Activated CD4-positive, alpha-beta memory T cell treated with anti-CD3 and anti-CD28 coated beads, Interleukin-2, amount 10 ng/mL, durations not matched to agents 7 days and 5 days (primary cell): ENCODE measurements at regions not wholly inside any gene's neighbourhood (a gene's known extent, or its start where the extent isn't known, plus 50 kb on each side); places are given as distances from the start of the nearest gene placed in this dataset.
"Not testable (repeated sequence)": the region's sequence is repeated elsewhere in the genome, so short reads cannot be mapped to it uniquely, and the experiment has no call there.

Experiments
- CTCF ChIA-PET: fragments of 350-600 bp; sonication (Branson Sonifier 250); formaldehyde crosslinking; loops from one replicate; lab custom pipeline; 2021; ENCODE audit warnings: antibody characterized with exemption, inconsistent platforms; lab: Charles Lee
- POLR2A ChIA-PET: fragments of 350-600 bp; sonication (Branson Sonifier 250); formaldehyde crosslinking; loops from one replicate; lab custom pipeline; 2021; ENCODE audit warnings: antibody characterized with exemption; lab: Charles Lee
- DNase-seq: peaks from one replicate; pipeline ENCODE4 v3.0.0-alpha.2; 2020
- H3K27ac Mint-ChIP-seq: one replicate; pipeline ENCODE4 v1.8.0; 2021; ENCODE audit warnings: mild to moderate bottlenecking, mixed read lengths
- H3K27me3 Mint-ChIP-seq: one replicate; pipeline ENCODE4 v1.8.0; 2021; ENCODE audit warnings: mixed read lengths
- H3K36me3 Mint-ChIP-seq: one replicate; pipeline ENCODE4 v1.8.0; 2021; ENCODE audit warnings: low read depth, mixed read lengths
- H3K4me1 Mint-ChIP-seq: one replicate; pipeline ENCODE4 v1.8.0; 2021; ENCODE audit warnings: mixed read lengths
- H3K4me3 Mint-ChIP-seq: one replicate; pipeline ENCODE4 v1.8.0; 2021; ENCODE audit warnings: mild to moderate bottlenecking, mixed read lengths
- H3K9me3 Mint-ChIP-seq: one replicate; pipeline ENCODE4 v1.8.0; 2021; ENCODE audit warnings: mixed read lengths

DNA sequence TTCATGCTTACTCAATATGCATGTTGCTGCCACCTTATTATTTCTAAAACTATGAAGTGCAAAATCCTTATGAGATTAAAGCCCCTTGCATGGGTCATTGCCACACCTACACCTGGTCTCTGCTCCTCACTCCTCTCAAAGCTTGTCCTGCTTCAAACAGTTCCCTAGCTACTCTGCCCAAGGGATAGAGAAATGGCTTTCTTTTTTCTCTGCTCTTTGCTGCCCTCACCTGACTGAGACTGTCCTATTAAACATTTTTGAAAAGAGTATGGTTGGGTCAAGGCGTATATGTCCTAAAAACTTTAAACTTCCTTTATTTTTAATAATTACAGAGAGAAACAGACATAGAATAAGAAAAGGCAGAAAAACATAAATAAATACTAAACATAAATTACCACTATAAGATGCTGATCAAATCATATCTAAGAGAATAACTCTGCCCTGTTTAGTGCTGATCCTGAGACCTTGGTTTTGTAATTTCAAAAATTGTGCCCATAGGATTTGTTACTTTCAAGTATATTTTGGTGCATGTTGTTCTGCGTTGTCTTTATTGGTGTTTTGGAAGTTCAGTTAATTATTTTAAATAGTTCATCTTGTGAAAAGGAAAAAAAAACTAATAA lies 704.9 kb upstream of the PABPC4L start:
- no peaks in the 10 kb centered on the region for H3K36me3 Mint-ChIP-seq
- CTCF ChIA-PET: no interaction called here
- H3K4me3 Mint-ChIP-seq: no peak overlapping the region
- H3K9me3 Mint-ChIP-seq: peaks cover 6% of the 10 kb centered on the region
- H3K27me3 Mint-ChIP-seq: no peaks in the 10 kb centered on the region
- no peak overlapping the region for H3K27ac Mint-ChIP-seq
- no peak for DNase-seq
- POLR2A ChIA-PET: no interaction called here
- no peaks in the 10 kb centered on the region for H3K4me1 Mint-ChIP-seq

DNA sequence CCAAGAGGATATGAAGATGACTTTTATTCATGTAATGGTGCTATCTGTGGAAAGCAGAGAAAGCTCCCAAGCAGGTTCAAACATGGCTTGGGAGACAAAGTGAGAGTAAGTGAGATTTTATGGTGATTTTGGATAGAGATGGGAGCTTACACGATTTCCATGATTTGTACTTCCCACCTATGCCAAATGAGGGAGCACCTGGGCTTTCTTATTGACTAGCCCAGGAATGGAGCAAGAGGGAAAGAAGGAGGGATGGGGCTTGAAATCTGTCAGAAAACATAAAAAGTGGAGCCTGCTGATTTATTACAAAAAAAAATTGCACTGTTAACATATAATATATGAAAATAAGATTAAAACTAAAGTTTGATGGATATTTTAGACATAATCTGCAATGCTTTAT lies 703.5 kb upstream of the PABPC4L start:
- POLR2A ChIA-PET: no interaction called here
- no peaks in the 10 kb centered on the region for H3K4me1 Mint-ChIP-seq
- no peak for DNase-seq
- peaks cover 6% of the 10 kb centered on the region for H3K9me3 Mint-ChIP-seq
- H3K36me3 Mint-ChIP-seq: no peaks in the 10 kb centered on the region
- H3K27me3 Mint-ChIP-seq: no peaks in the 10 kb centered on the region
- H3K27ac Mint-ChIP-seq: no peak overlapping the region
- CTCF ChIA-PET: no interaction called here
- no peak overlapping the region for H3K4me3 Mint-ChIP-seq

DNA sequence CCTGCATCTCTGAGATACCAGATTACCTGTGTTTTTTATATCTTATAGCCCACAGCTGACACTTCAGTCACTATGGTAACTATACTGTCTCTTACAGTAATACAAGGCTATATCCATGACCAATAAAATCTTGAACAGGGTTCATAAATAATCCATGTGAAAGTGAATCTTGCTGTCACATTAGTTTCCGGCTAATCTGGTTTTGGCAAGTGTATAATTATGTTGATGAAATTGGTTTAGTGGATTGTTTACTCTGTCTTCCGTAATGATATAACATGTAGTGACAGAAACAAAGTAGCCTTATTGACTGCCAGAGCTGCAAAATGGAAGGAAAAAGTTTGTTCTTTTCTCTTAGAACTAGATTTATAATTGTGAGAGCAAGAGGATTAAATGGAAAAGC lies 686.6 kb upstream of the PABPC4L start:
- DNase-seq: no peak
- ChIA-PET CTCF (no interaction called here), POLR2A (no interaction called here)
- H3K36me3 Mint-ChIP-seq: no peaks in the 10 kb centered on the region
- H3K4me1 Mint-ChIP-seq: no peaks in the 10 kb centered on the region
- H3K9me3 Mint-ChIP-seq: peaks cover 2% of the 10 kb centered on the region
- no peak overlapping the region for H3K27ac Mint-ChIP-seq
- H3K4me3 Mint-ChIP-seq: no peak overlapping the region
- H3K27me3 Mint-ChIP-seq: no peaks in the 10 kb centered on the region

DNA sequence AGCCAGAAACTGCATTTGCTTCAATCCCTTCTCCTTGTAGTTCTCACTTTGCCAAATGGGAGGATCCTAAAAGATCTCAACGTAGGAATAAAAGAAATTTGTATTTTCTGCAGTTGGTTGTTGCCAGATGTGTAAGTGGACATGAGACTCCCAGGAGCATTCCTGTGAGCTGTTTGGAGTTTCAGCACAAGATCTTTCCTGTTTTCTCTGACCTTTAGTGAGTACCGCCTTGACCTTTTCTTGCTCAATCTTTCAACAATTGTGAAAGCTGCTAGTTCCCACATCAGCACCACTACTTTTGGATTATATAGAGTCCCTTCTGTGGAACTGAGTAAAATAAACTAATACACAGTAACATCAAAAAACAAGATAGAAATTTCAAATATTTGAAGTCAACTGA lies 683.8 kb upstream of the PABPC4L start:
- Mint-ChIP-seq H3K4me3 (no peak overlapping the region), H3K9me3 (peaks cover 4% of the 10 kb centered on the region), H3K36me3 (no peaks in the 10 kb centered on the region), H3K27ac (no peak overlapping the region), H3K27me3 (no peaks in the 10 kb centered on the region), H3K4me1 (no peaks in the 10 kb centered on the region)
- POLR2A ChIA-PET: no interaction called here
- no peak for DNase-seq
- CTCF ChIA-PET: no interaction called here

DNA sequence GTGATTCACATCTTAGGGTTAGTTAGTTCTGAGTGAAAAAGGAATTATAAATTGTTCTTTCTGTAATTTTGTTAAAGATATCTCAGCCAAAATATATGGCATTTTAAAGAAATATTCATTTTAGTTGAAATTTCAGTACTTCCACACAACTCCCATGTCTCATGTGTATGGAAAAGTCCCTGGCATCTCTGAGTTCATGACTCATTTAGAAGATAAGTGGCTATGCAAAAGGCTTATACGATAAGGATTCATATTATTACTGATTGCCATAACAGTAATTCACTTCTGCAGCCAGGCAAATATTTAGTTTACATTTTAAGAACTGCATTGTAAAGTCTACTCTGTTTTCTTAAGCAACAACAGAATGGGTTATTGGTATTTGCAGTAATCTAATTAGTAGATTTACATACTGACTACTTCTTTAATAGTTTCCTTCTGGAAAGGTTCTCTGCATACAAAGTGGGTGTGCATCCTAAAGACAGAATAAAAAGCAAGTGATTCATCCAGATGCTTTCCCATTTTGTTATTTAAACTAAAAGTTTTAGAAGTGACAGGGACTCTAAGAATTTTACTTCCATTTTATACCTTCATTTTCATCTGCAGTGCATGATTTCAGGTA lies 682.4 kb upstream of the PABPC4L start:
- ChIA-PET CTCF (no interaction called here), POLR2A (no interaction called here)
- Mint-ChIP-seq H3K9me3 (peaks cover 4% of the 10 kb centered on the region), H3K4me3 (no peak overlapping the region), H3K36me3 (no peaks in the 10 kb centered on the region), H3K27me3 (no peaks in the 10 kb centered on the region), H3K27ac (no peak overlapping the region), H3K4me1 (no peaks in the 10 kb centered on the region)
- DNase-seq: no peak

DNA sequence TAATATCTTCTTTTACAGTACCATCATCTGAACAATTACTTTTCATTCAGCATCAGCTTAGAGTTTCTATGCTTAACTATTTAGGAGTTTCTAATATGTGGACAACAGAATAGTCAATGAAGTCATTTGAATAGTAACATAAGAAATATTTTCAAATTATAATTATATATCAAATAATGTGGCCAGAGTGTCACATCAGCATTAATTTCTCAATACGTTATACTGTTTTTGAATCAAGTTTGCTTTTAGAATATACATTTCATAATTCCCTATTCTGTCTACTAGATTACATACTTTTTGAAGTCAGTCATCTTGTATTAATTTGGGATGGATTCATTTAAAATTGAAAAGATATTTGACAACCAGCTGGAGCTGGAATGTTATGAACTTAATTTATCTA lies 677.4 kb upstream of the PABPC4L start:
- peaks cover 4% of the 10 kb centered on the region for H3K9me3 Mint-ChIP-seq
- POLR2A ChIA-PET: no interaction called here
- DNase-seq: no peak
- H3K4me1 Mint-ChIP-seq: no peaks in the 10 kb centered on the region
- CTCF ChIA-PET: no interaction called here
- no peaks in the 10 kb centered on the region for H3K36me3 Mint-ChIP-seq
- H3K27me3 Mint-ChIP-seq: no peaks in the 10 kb centered on the region
- H3K4me3 Mint-ChIP-seq: no peak overlapping the region
- no peak overlapping the region for H3K27ac Mint-ChIP-seq

DNA sequence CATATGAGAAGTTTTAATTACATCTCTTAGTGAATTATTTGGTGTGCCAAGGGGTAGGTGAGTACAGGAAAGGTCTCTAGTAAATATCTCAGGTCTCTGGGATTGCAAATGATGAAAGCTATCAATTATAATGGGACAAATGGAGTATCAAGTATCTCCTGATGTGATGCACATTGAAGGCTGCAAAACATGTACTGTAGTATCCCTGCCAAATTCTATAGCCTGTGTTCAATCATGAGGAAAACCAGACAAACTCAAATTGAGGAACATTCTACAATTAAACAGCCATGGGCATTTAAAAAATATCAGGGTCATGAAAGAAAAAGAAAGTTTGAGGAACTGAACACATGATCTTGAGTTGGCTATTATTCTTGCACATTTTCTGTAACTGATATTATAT lies 665.4 kb upstream of the PABPC4L start:
- ChIA-PET POLR2A (no interaction called here), CTCF (no interaction called here)
- no peak overlapping the region for H3K27ac Mint-ChIP-seq
- H3K9me3 Mint-ChIP-seq: no peaks in the 10 kb centered on the region
- no peak for DNase-seq
- no peaks in the 10 kb centered on the region for H3K36me3 Mint-ChIP-seq
- no peak overlapping the region for H3K4me3 Mint-ChIP-seq
- no peaks in the 10 kb centered on the region for H3K4me1 Mint-ChIP-seq
- no peaks in the 10 kb centered on the region for H3K27me3 Mint-ChIP-seq

DNA sequence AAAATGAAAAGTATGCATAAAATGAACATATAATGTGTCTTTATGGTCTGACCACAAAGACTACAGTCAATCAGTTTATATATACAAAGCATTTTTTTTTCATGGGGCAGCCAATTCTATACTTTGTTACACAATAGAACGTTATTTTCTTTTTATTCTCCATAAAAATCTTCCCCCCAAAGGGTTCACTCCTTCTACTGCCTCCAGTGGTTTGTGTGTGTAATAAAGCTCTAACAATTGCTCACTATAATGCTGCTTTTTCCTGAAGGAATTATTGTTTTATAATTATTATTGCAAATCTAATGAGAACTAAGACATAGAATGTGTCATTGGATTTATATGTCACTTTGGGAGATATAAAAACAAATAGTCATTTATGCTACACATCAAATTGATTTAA lies 664.1 kb upstream of the PABPC4L start:
- no peak for DNase-seq
- POLR2A ChIA-PET: no interaction called here
- CTCF ChIA-PET: no interaction called here
- Mint-ChIP-seq H3K36me3 (no peaks in the 10 kb centered on the region), H3K4me3 (no peak overlapping the region), H3K27ac (no peak overlapping the region), H3K27me3 (no peaks in the 10 kb centered on the region), H3K4me1 (no peaks in the 10 kb centered on the region), H3K9me3 (no peaks in the 10 kb centered on the region)

DNA sequence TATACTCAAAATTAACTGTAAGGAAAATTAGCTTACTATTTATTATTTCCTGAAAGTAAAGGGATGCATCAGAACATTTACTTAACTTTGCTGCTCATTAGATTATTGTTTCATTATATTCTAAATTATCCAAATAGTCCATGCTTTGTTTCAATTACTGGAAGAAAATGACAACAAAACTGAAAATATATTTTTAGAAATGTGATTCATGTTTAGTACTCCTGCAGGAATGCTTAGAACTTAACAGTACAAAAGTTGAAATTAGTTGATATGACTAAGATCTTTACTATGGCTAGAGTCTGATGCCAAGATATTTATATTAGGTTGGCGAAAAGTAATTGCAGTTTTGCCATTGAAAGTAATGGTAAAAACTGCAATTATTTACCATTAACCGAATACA lies 660.5 kb upstream of the PABPC4L start:
- no peak overlapping the region for H3K4me3 Mint-ChIP-seq
- no peaks in the 10 kb centered on the region for H3K27me3 Mint-ChIP-seq
- no peak overlapping the region for H3K27ac Mint-ChIP-seq
- peaks cover 3% of the 10 kb centered on the region for H3K9me3 Mint-ChIP-seq
- no peaks in the 10 kb centered on the region for H3K36me3 Mint-ChIP-seq
- ChIA-PET POLR2A (no interaction called here), CTCF (no interaction called here)
- H3K4me1 Mint-ChIP-seq: no peaks in the 10 kb centered on the region
- no peak for DNase-seq

DNA sequence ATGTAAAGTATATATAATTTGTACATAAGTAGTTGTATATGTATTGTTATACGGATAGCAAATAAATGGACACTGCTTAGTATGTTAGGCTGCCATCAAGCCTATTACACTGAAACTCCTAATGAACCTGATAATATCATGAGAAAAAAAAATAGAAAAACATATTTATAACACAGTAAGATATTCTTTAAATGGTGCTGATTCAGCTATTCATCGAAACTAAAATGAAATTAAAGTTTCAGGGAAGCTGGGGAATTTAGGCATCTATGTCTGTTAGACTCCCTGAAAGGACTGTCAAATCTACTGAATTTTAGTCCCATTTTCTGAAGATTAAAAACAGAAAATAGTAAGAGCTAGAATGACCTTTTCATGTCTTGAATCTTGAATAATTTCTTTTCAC lies 647.1 kb upstream of the PABPC4L start:
- POLR2A ChIA-PET: no interaction called here
- CTCF ChIA-PET: no interaction called here
- H3K27me3 Mint-ChIP-seq: no peaks in the 10 kb centered on the region
- H3K9me3 Mint-ChIP-seq: peaks cover 4% of the 10 kb centered on the region
- no peaks in the 10 kb centered on the region for H3K4me1 Mint-ChIP-seq
- no peak for DNase-seq
- H3K27ac Mint-ChIP-seq: no peak overlapping the region
- H3K36me3 Mint-ChIP-seq: no peaks in the 10 kb centered on the region
- no peak overlapping the region for H3K4me3 Mint-ChIP-seq

DNA sequence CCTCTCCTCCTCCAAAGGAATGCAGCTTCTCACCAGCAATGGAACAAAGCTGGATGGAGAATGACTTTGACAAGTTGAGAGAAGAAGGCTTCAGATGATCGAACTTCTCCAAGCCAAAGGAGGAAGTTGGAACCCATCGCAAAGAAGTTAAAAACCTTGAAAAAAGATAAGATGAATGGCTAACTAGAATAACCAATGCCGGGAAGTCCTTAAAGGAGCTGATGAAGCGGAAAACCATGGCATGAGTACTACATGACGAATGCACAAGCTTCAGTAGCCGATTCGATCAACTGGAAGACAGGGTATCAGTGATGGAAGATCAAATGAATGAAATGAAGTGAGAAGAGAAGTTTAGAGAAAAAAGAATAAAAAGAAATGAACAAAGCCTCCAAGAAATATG lies 629.2 kb upstream of the PABPC4L start:
- CTCF ChIA-PET, DNase-seq, H3K4me1 Mint-ChIP-seq, H3K36me3 Mint-ChIP-seq, POLR2A ChIA-PET, H3K4me3 Mint-ChIP-seq, H3K9me3 Mint-ChIP-seq, H3K27ac Mint-ChIP-seq, H3K27me3 Mint-ChIP-seq: not testable (repeated sequence)

DNA sequence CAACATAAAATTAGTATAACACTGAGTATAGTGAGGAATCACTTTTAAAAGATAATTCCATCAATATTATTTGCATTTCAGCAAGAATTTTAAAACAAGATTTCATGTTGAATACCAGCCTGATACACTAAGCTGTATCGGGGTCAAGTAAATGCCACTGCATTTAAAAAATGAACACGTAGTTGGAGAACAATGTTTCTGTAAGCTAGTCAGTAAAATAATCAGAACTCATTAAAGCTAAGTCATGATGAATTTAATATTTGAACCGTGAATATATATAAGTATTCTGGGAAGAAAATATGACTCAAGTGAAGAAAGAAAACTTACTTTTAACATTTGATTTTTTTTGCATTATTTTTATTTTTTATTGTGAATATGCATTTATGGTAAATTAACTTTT lies 611.0 kb upstream of the PABPC4L start:
- POLR2A ChIA-PET: no interaction called here
- Mint-ChIP-seq H3K4me3 (no peak overlapping the region), H3K9me3 (peaks cover 9% of the 10 kb centered on the region), H3K27ac (no peak overlapping the region), H3K36me3 (no peaks in the 10 kb centered on the region), H3K27me3 (no peaks in the 10 kb centered on the region), H3K4me1 (no peaks in the 10 kb centered on the region)
- DNase-seq: no peak
- CTCF ChIA-PET: no interaction called here

DNA sequence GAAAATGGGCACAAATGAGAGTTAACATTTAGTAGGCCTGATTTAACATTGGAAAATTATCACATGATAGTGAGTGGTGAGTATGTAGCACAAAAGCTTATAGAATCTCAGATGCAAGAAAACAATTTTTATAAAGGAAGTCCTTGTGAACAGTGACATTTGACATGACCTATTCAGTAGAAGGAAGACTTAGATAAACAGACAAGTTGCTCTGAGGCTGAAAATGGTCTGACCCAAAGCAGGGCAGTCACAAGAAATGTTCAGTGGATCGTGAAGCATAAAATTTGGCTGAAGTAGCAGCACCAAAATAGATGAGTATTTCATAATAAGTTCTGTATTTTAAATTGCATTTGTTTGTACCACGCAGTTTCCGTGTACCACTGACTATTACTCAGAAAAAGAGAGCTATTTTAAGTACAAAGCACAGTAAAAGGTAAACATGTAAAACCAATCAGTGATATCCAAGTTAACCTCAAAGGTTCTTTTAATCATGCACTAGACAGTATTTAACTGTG lies 605.7 kb upstream of the PABPC4L start:
- ChIA-PET CTCF (no interaction called here), POLR2A (no interaction called here)
- H3K9me3 Mint-ChIP-seq: no peaks in the 10 kb centered on the region
- no peak overlapping the region for H3K4me3 Mint-ChIP-seq
- no peak overlapping the region for H3K27ac Mint-ChIP-seq
- no peaks in the 10 kb centered on the region for H3K4me1 Mint-ChIP-seq
- no peak for DNase-seq
- no peaks in the 10 kb centered on the region for H3K36me3 Mint-ChIP-seq
- no peaks in the 10 kb centered on the region for H3K27me3 Mint-ChIP-seq

DNA sequence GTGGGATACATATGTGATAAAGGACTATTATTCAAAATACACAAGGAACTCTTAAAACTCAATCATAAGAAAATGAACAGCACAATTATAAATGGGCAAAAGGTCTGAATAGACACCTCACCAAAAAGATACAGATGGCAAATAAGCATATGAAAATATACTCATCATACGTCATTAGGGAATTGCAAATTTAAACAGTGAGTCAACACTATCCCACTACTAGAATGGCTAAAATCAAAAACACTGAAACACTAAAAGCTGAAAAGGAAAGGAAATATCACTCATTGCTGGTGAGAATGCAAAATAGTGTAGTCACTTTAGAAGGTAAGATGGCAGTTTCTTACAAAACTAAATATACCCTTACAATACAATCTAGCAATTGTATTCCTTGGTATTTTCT lies 597.0 kb upstream of the PABPC4L start:
- no peak overlapping the region for H3K4me3 Mint-ChIP-seq
- no peaks in the 10 kb centered on the region for H3K4me1 Mint-ChIP-seq
- H3K27me3 Mint-ChIP-seq: no peaks in the 10 kb centered on the region
- POLR2A ChIA-PET: no interaction called here
- peaks cover 8% of the 10 kb centered on the region for H3K9me3 Mint-ChIP-seq
- no peak overlapping the region for H3K27ac Mint-ChIP-seq
- H3K36me3 Mint-ChIP-seq: no peaks in the 10 kb centered on the region
- CTCF ChIA-PET: no interaction called here
- DNase-seq: no peak
